ENCODE measurements at regions not wholly inside any gene's neighbourhood (a gene's known extent, or its start where the extent isn't known, plus 50 kb on each side); places are given as distances from the start of the nearest gene placed in this dataset.

- TF ChIP-seq CHD7 (IDR thresholded peaks at IDR 0.05; ENCODE audit: low read depth, low read length) (no peak), CBX8 (IDR thresholded peaks at IDR 0.05; ENCODE audit: borderline replicate concordance, extremely low read depth, low read depth, low read length, poor library complexity, severe bottlenecking) (no peak), ZBTB17 (CRISPR knock-in tag; IDR thresholded peaks at IDR 0.05) (no peak), ADNP (tag; IDR thresholded peaks at IDR 0.05) (no peak), NR3C1 (CRISPR knock-in tag; IDR thresholded peaks at IDR 0.05) (no peak), DLX4 (CRISPR knock-in tag; IDR thresholded peaks at IDR 0.05) (no peak), ATF6 (CRISPR knock-in tag; IDR thresholded peaks at IDR 0.05) (no peak), NFXL1 (CRISPR knock-in tag; IDR thresholded peaks at IDR 0.05) (no peak), POLR3A (IDR thresholded peaks at IDR 0.05; ENCODE audit: borderline replicate concordance, extremely low read depth, insufficient read depth, insufficient read length) (no peak)
Observed at GRCh38 chr12:45626965-45627364, 102.5 kb upstream of the ARID2 start (continued).

Measured in K562 (cell line).